Right renal pelvis (tissue), 4 donors: ENCODE measurements at regions not wholly inside any gene's neighbourhood (a gene's known extent, or its start where the extent isn't known, plus 50 kb on each side); places are given as distances from the start of the nearest gene placed in this dataset.
"Not testable (repeated sequence)": the region's sequence is repeated elsewhere in the genome, so short reads cannot be mapped to it uniquely, and the experiment has no call there.

Experiments
- DNase-seq, 4 donors: peaks; one replicate each; pipeline ENCODE4 v3.0.0-alpha.2; 2013; ENCODE audit warnings: low read depth in 4 of 4, low spot score in 3 of 4, missing footprints in 1 of 4

- DNase-seq = peak in 2 of 4 donors; percentile 12 to 49
Observed at GRCh38 chr1:60621368-60621851, 461.0 kb upstream of the NFIA start.

GRCh38 chr1:60620087-60620486 lies 462.3 kb upstream of the NFIA start:
- no peak for DNase-seq

GRCh38 chr1:60619581-60619980 lies 462.8 kb upstream of the NFIA start:
- no peak for DNase-seq

- no peak for DNase-seq
Observed at GRCh38 chr1:60615666-60616065, 466.7 kb upstream of the NFIA start.

- DNase-seq = no peak
Observed at GRCh38 chr1:60612790-60613189, 469.6 kb upstream of the NFIA start.

GRCh38 chr1:60606921-60607320 lies 475.4 kb upstream of the NFIA start:
- not testable (repeated sequence) for DNase-seq

DNA sequence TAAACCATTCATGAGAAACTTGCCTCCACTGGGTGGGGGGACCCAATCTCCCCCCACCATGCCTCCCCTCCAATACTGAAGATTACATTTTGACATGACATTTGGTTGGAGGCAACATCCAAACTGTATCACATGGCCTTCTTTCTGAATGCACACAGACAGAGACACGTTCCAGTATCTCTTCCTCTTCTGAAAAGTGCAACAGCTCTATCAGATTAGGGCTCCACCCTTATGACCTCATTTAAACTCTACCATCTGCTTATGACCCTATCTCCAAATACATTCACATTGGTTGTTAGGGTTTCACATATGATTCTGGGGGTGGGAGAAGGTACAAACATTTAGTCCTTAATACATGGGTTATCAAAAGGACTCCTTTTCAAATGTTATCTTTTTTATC lies 481.8 kb upstream of the NFIA start:
- no peak for DNase-seq

DNA sequence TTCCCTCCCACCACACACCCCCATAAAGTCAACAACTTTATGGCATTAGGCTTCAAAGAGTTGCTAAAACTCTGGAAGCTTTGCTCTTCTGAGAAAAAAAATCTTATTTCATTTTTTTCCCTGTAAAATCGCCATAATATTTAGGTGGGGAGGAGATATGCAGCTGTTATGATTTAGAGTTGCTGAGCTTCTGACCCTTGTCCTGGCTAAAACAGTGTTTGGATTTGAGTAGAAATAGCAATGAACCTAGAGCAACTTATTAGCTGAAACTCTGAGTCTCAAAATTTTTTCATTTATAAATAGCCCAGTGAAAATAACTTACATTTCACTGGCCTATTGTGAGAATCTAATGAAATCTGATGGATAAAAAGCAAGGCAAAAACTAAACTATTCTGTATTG lies 482.8 kb upstream of the NFIA start:
- DNase-seq = no peak

GRCh38 chr1:60598041-60598910 lies 484.1 kb upstream of the NFIA start:
- no peak for DNase-seq

GRCh38 chr1:60596791-60597750 lies 485.3 kb upstream of the NFIA start:
- no peak for DNase-seq

DNA sequence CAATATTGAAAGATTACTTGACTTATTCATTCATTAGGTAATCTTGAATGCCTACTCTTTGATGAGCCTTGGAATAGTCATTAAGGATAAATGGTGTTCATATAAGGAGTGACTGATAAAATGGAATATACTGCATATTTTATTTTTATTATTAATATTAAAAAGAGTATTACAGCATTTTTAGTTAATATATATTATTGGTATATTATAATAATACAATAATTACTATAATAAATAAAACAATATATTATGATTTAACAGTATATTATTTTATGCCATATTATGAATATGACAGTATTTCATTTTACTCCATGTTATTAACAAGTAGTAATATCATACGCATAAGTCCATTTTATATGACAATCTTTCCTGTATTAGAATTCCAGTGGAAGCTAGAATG lies 490.8 kb upstream of the NFIA start:
- no peak for DNase-seq

DNA sequence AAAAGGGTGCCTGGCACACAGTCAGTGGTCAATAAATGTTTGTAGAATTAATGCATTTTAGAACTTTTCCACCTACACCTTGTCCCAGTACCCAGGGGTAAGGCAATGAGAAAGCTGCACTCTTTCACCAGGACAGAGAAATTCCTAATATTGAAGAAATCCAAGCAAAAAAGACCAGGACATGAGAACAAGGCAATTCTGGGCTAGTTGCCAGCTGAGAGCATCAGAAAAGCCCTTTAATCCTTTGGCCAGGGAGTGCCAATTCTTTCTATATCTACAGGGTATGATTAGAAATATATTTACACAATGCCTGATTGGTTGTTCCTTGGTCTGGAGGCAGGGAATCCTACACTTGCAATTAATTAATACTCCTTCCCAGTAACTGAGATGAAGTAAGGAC lies 492.4 kb upstream of the NFIA start:
- no peak for DNase-seq

GRCh38 chr1:60589046-60589748 lies 493.2 kb upstream of the NFIA start:
- no peak for DNase-seq

DNA sequence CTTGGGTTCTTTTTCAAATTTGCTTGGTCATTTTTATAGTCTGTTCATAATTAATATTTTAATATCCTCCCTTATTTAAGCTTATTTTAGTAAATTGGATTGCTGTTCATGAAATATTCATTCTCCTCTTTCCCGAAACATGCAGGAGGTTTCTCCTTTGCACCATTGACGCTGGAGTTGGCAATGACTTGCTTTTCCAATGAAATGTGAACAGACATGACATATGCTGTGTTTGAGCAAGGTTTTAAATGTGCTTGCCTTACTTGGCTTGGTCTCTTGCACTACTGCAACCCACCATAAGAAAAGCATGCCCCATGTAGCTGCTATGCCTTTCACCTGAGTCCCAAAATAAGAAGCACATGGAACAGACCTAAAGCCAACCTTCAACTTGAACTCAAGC lies 498.0 kb upstream of the NFIA start:
- no peak for DNase-seq

DNA sequence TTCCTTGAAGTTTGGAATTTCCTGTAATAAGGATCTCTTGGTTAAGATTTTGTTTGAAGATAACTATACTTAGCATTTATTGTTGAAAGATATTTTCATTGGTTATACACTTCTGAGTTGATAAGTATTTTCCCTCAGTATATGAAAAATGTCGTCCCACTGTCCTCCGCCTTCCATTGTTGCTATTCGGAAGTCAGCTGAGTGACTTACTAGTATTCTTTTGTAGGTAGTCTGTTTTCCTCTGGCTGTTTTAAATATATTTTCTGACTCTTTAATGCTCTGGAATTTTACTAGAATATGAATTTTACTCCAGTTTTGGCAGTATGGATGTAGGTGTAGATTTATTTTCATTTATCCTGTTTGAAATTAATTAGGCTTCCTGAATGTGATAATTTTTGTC lies 498.7 kb upstream of the NFIA start:
- DNase-seq = no peak

- peak in 1 of 4 donors; percentile 2 for DNase-seq
Observed at GRCh38 chr1:60581455-60582220, 500.7 kb upstream of the NFIA start.

DNA sequence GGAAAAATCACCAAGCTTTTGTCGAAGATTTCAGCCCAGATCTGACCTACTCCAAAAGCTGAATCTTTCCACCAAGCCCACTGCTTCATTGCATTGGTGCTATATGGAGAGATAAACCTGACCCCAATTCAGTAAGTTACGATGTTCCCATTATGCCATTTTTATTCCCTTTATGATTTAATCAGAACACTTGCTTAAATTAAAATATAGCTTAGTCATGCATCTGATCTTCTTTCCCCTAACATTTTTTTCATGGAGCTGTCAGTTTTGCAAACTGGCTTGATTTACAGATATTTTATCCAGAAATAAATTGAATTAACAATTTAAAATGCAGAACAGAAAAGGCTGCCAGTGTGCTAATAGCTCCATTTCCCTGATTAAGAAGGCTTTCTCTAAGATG lies 503.5 kb upstream of the C1orf87 start:
- DNase-seq = no peak

DNA sequence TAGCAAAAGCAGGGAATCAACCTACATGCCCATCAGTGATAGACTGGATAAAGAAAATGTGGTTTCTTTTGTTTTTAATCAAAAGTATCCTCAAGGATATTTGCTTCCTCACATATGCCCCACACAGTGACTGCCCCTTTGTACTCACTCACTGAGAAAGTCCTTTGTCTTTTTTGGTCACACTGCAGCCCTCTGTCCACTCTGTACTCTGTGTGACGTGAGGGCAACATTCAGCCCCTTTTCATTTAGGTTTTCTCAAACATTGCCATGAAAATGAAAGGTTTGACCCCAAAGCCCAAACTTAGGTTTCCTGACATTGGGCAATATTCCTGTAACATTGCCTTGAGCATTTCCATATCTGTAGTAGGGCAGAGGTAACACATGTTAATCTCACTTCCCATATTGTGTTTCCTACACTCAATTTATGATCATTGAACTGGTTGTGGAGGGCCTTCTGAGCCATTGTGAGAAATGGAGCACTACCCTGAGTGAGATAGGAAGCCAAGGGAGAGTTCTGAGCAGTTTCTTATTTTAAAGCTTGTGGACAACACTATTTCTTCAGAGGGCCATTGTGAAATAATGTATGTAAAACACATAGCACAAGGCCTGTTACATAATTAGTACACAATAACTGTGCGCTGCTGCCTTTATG lies 501.9 kb upstream of the C1orf87 start:
- no peak for DNase-seq

GRCh38 chr1:60573726-60574409 lies 500.3 kb upstream of the C1orf87 start:
- no peak for DNase-seq
